Kidney tubule cell (primary cell): ENCODE measurements at regions not wholly inside any gene's neighbourhood (a gene's known extent, or its start where the extent isn't known, plus 50 kb on each side); places are given as distances from the start of the nearest gene placed in this dataset.

ENCODE experiments used
- DNase-seq: peaks from one replicate; pipeline ENCODE4 v3.0.0-alpha.2; 2018; ENCODE audit warnings: low spot score

- no peak for DNase-seq
Observed at GRCh38 chr14:62283837-62284236, 521.6 kb downstream of the SNAPC1 start.

GRCh38 chr14:62289471-62289870 lies 527.3 kb downstream of the SNAPC1 start:
- no peak for DNase-seq

- DNase-seq, result no peak
Observed at GRCh38 chr14:62301080-62301479, 538.9 kb downstream of the SNAPC1 start.

GRCh38 chr14:62301911-62302310 lies 539.7 kb downstream of the SNAPC1 start:
- DNase-seq, result no peak

- DNase-seq, result no peak
Observed at GRCh38 chr14:62303437-62303836, 541.2 kb downstream of the SNAPC1 start.

- no peak for DNase-seq
Observed at GRCh38 chr14:62304257-62304656, 542.0 kb downstream of the SNAPC1 start.

GRCh38 chr14:62307844-62308243 lies 545.6 kb downstream of the SNAPC1 start:
- no peak for DNase-seq

- DNase-seq, result no peak
Observed at GRCh38 chr14:62308316-62308715, 546.1 kb downstream of the SNAPC1 start.

GRCh38 chr14:62308891-62309290 lies 546.7 kb downstream of the SNAPC1 start:
- DNase-seq, result no peak

GRCh38 chr14:62313212-62313611 lies 551.0 kb downstream of the SNAPC1 start:
- DNase-seq, result no peak

GRCh38 chr14:62314221-62314620 lies 552.0 kb downstream of the SNAPC1 start:
- DNase-seq, result no peak

- no peak for DNase-seq
Observed at GRCh38 chr14:62314871-62315270, 552.7 kb downstream of the SNAPC1 start.

- DNase-seq, result no peak
Observed at GRCh38 chr14:62315631-62316030, 553.4 kb downstream of the SNAPC1 start.

GRCh38 chr14:62322216-62322615 lies 560.0 kb downstream of the SNAPC1 start:
- DNase-seq, result no peak

- no peak for DNase-seq
Observed at GRCh38 chr14:62329427-62329826, 567.2 kb downstream of the SNAPC1 start.

GRCh38 chr14:62347562-62348011 lies 585.4 kb downstream of the SNAPC1 start:
- DNase-seq, result no peak

- DNase-seq, result no peak
Observed at GRCh38 chr14:62357362-62357761, 595.1 kb downstream of the SNAPC1 start.

GRCh38 chr14:62364161-62364560 lies 601.9 kb downstream of the SNAPC1 start:
- no peak for DNase-seq

GRCh38 chr14:62364800-62365280 lies 602.6 kb downstream of the SNAPC1 start:
- no peak for DNase-seq

- no peak for DNase-seq
Observed at GRCh38 chr14:62369919-62370560, 607.8 kb downstream of the SNAPC1 start.

- DNase-seq, result no peak
Observed at GRCh38 chr14:62373944-62374343, 611.7 kb downstream of the SNAPC1 start.

GRCh38 chr14:62378057-62378456 lies 615.8 kb downstream of the SNAPC1 start:
- no peak for DNase-seq

- no peak for DNase-seq
Observed at GRCh38 chr14:62381311-62382070, 619.3 kb downstream of the SNAPC1 start.

GRCh38 chr14:62409169-62409568 lies 636.1 kb downstream of the KCNH5 start:
- DNase-seq, result no peak
